Esophagus (tissue), 2 donors: ENCODE measurements at regions not wholly inside any gene's neighbourhood (a gene's known extent, or its start where the extent isn't known, plus 50 kb on each side); places are given as distances from the start of the nearest gene placed in this dataset.

Experiments
- H3K27ac ChIP-seq, 2 donors: one replicate each; pipeline ENCODE4 v1.5.1; 2013; ENCODE audit warnings: low read depth in 2 of 2, mild to moderate bottlenecking in 2 of 2, inconsistent platforms in 1 of 2, low read length in 1 of 2, moderate library complexity in 1 of 2
- H3K27me3 ChIP-seq, 2 donors: one replicate each; pipeline ENCODE4 v1.6.1; 2013; ENCODE audit warnings: low read length in 2 of 2, control low read depth in 1 of 2, mild to moderate bottlenecking in 1 of 2; ENCODE audit not compliant: insufficient read depth in 2 of 2, control insufficient read depth in 1 of 2
- H3K36me3 ChIP-seq, 2 donors: one replicate each; pipeline ENCODE4 v1.6.1; 2013; ENCODE audit warnings: low read length in 1 of 2; ENCODE audit not compliant: control insufficient read depth in 2 of 2, insufficient read depth in 2 of 2
- H3K4me1 ChIP-seq, 2 donors: one replicate each; pipeline ENCODE4 v1.6.1; 2013; ENCODE audit warnings: low read length in 1 of 2; ENCODE audit not compliant: control insufficient read depth in 2 of 2, insufficient read depth in 2 of 2
- H3K4me3 ChIP-seq, 2 donors: one replicate each; pipeline ENCODE4 v1.5.1; 2013; ENCODE audit warnings: low read length in 2 of 2, mild to moderate bottlenecking in 2 of 2, low read depth in 1 of 2, moderate library complexity in 1 of 2
- H3K9me3 ChIP-seq, 2 donors: one replicate each; pipeline ENCODE4 v1.6.1; 2013; ENCODE audit warnings: mild to moderate bottlenecking in 2 of 2, low read depth in 1 of 2, low read length in 1 of 2, moderate library complexity in 1 of 2; ENCODE audit not compliant: control insufficient read depth in 2 of 2, insufficient read depth in 1 of 2
- WGBS, 2 donors: extraction: QIAGEN DNeasy Blood & Tissue Kit; methylation state at CpG; one replicate each; pipeline ENCODE4 v1.1.7; 2013; 5-methylcytosine and 5-hydroxymethylcytosine counted together
- donor health status: healthy with polysubstance abuse.
- donor health status: Bipolar disorder and iron deficiency.

- Histone ChIP-seq H3K36me3 (no peaks in the 10 kb centered on the region), H3K9me3 (no peaks in the 10 kb centered on the region), H3K4me3 (no peak overlapping the region), H3K27me3 (no peaks in the 10 kb centered on the region), H3K27ac (no peak overlapping the region), H3K4me1 (no peaks in the 10 kb centered on the region)
These were observed 327.6 kb downstream of the BRD1 start for GRCh38 chr22:49500076-49500460.

GRCh38 chr22:49499433-49500075 lies 328.1 kb downstream of the BRD1 start:
- Histone ChIP-seq H3K9me3 (no peaks in the 10 kb centered on the region), H3K27me3 (no peaks in the 10 kb centered on the region), H3K4me3 (no peak overlapping the region), H3K27ac (no peak overlapping the region), H3K36me3 (no peaks in the 10 kb centered on the region), H3K4me1 (no peaks in the 10 kb centered on the region)
- WGBS, 2 donors, result 76 to 85% methylated on average over 1 of the region's 1 CpG

- no peaks in the 10 kb centered on the region for H3K9me3 ChIP-seq
- H3K4me3 ChIP-seq, result no peak overlapping the region
- no peaks in the 10 kb centered on the region for H3K27me3 ChIP-seq
- 63 to 66% methylated on average over 2 of the region's 2 CpGs for WGBS, 2 donors
- no peaks in the 10 kb centered on the region for H3K4me1 ChIP-seq
- no peaks in the 10 kb centered on the region for H3K36me3 ChIP-seq
- H3K27ac ChIP-seq, result no peak overlapping the region
These were observed 330.4 kb downstream of the BRD1 start for GRCh38 chr22:49497266-49497665.

- Histone ChIP-seq H3K27ac (no peak overlapping the region), H3K27me3 (no peaks in the 10 kb centered on the region), H3K36me3 (no peaks in the 10 kb centered on the region), H3K4me1 (no peaks in the 10 kb centered on the region), H3K9me3 (no peaks in the 10 kb centered on the region), H3K4me3 (no peak overlapping the region)
- WGBS, 2 donors, result 89 to 93% methylated on average over 12 of the region's 12 CpGs
These were observed 333.1 kb downstream of the BRD1 start for GRCh38 chr22:49494555-49494954.

GRCh38 chr22:49492741-49493251 lies 334.9 kb downstream of the BRD1 start:
- Histone ChIP-seq H3K4me1 (no peaks in the 10 kb centered on the region), H3K27ac (no peak overlapping the region), H3K36me3 (no peaks in the 10 kb centered on the region), H3K27me3 (no peaks in the 10 kb centered on the region), H3K9me3 (peaks cover 0 to 3% of the 10 kb centered on the region in 2 donors), H3K4me3 (no peak overlapping the region)
- WGBS, 2 donors, result 83 to 84% methylated on average over 12 of the region's 12 CpGs

- H3K4me3 ChIP-seq, result no peak overlapping the region
- H3K36me3 ChIP-seq, result no peaks in the 10 kb centered on the region
- H3K4me1 ChIP-seq, result no peaks in the 10 kb centered on the region
- H3K27ac ChIP-seq, result no peak overlapping the region
- 86 to 87% methylated on average over 17 of the region's 17 CpGs for WGBS, 2 donors
- no peaks in the 10 kb centered on the region for H3K27me3 ChIP-seq
- peaks cover 0 to 3% of the 10 kb centered on the region in 2 donors for H3K9me3 ChIP-seq
These were observed 335.4 kb downstream of the BRD1 start for GRCh38 chr22:49492308-49492707.

- no peak overlapping the region for H3K4me3 ChIP-seq
- peaks cover 0 to 3% of the 10 kb centered on the region in 2 donors for H3K9me3 ChIP-seq
- WGBS, 2 donors, result 81 to 85% methylated on average over 15 of the region's 15 CpGs
- no peak overlapping the region for H3K27ac ChIP-seq
- H3K4me1 ChIP-seq, result no peaks in the 10 kb centered on the region
- H3K27me3 ChIP-seq, result no peaks in the 10 kb centered on the region
- no peaks in the 10 kb centered on the region for H3K36me3 ChIP-seq
These were observed 335.9 kb downstream of the BRD1 start for GRCh38 chr22:49491726-49492125.

- H3K27me3 ChIP-seq, result no peaks in the 10 kb centered on the region
- 71 to 80% methylated on average over 9 of the region's 9 CpGs for WGBS, 2 donors
- no peaks in the 10 kb centered on the region for H3K4me1 ChIP-seq
- H3K9me3 ChIP-seq, result peaks cover 0 to 3% of the 10 kb centered on the region in 2 donors
- H3K36me3 ChIP-seq, result no peaks in the 10 kb centered on the region
- H3K27ac ChIP-seq, result no peak overlapping the region
- H3K4me3 ChIP-seq, result no peak overlapping the region
These were observed 336.4 kb downstream of the BRD1 start for GRCh38 chr22:49491221-49491635.

- Histone ChIP-seq H3K36me3 (no peaks in the 10 kb centered on the region), H3K27me3 (no peaks in the 10 kb centered on the region), H3K4me3 (no peak overlapping the region), H3K27ac (no peak overlapping the region), H3K9me3 (peaks cover 0 to 3% of the 10 kb centered on the region in 2 donors), H3K4me1 (peaks cover 0 to 2% of the 10 kb centered on the region in 2 donors)
- 91 to 93% methylated on average over 17 to 18 of the region's 18 CpGs for WGBS, 2 donors
These were observed 337.0 kb downstream of the BRD1 start for GRCh38 chr22:49490692-49491091.

- Histone ChIP-seq H3K27ac (no peak overlapping the region), H3K36me3 (no peaks in the 10 kb centered on the region), H3K4me3 (no peak overlapping the region), H3K9me3 (peaks cover 0 to 3% of the 10 kb centered on the region in 2 donors), H3K4me1 (peaks cover 0 to 2% of the 10 kb centered on the region in 2 donors), H3K27me3 (no peaks in the 10 kb centered on the region)
- 93 to 94% methylated on average over 7 of the region's 7 CpGs for WGBS, 2 donors
These were observed 337.9 kb downstream of the BRD1 start for GRCh38 chr22:49489821-49490220.
